DND-41 (cell line): ENCODE measurements at regions not wholly inside any gene's neighbourhood (a gene's known extent, or its start where the extent isn't known, plus 50 kb on each side); places are given as distances from the start of the nearest gene placed in this dataset.
"Not testable (repeated sequence)": the region's sequence is repeated elsewhere in the genome, so short reads cannot be mapped to it uniquely, and the experiment has no call there.

Experiments used
- CTCF ChIP-seq: IDR thresholded peaks from 2 replicates; pipeline ENCODE4 v1.5.1; 2012; ENCODE audit warnings: borderline replicate concordance, low read length, moderate library complexity, mild to moderate bottlenecking; ENCODE audit not compliant: poor library complexity, severe bottlenecking; ENCODE audit errors: extremely low read depth
- EZH2 ChIP-seq: IDR thresholded peaks from 3 replicates; pipeline ENCODE4 v1.6.1; 2012; ENCODE audit warnings: borderline replicate concordance, low read depth, mild to moderate bottlenecking, moderate library complexity, low read length, inconsistent platforms; ENCODE audit not compliant: severe bottlenecking

DNA sequence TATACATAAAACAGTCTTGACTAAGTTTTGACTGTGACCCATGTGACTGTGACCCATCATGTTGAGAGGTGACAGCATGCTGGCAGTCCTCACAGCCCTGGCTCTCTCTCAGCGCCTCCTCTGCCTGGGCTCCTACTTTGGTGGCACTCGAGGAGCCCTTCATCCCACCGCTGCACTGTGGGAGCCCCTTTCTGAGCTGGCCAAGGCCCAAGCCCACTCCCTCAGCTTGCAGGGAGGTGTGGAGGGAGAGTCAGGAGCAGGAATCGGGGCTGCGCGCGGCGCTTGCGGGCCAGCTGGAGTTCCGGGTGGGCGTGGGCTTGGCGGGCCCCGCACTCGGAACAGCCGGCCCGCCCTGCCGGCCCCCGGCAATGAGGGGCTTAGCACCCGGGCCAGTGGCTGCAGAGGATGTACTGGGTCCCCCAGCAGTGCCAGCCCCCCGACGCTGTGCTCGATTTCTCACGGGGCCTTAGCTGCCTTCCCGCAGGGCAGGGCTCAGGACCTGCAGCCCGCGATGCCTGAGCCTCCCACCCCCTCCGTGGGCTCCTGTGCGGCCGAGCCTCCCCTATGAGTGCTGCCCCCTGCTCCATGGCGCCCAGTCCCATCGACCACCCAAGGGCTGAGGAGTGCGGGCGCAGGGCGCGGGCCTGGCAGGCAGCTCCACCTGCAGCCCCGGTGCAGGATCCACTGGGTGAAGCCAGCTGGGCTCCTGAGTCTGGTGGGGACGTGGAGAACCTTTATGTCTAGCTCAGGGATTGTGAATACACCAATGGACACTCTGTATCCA, 955.9 kb upstream of the FAT3 start:
- not testable (repeated sequence) for TF ChIP-seq CTCF, EZH2
